Adrenal gland (tissue), 5 donors: ENCODE measurements at regions not wholly inside any gene's neighbourhood (a gene's known extent, or its start where the extent isn't known, plus 50 kb on each side); places are given as distances from the start of the nearest gene placed in this dataset.

ENCODE experiments used
- CTCF ChIP-seq, 6 experiments: fragments of 450-650 bp in 4 of 6; fragments of 200-600 bp in 2 of 6; sonication (generic) in 1 of 6; IDR thresholded peaks; 1 replicate in 5 of 6; 2 replicates in 1 of 6; pipeline versions ENCODE4 v1.5.1 to v1.8.0; 2016 to 2021; ENCODE audit warnings: antibody characterized with exemption in 6 of 6, mild to moderate bottlenecking in 2 of 6, moderate library complexity in 1 of 6
- POLR2A ChIP-seq, 2 donors: fragments of 450-650 bp; IDR thresholded peaks; one replicate each; pipeline ENCODE4 v1.6.1; 2017; ENCODE audit warnings: antibody characterized with exemption in 2 of 2, mild to moderate bottlenecking in 2 of 2, moderate library complexity in 1 of 2
- donor health status: DM: no; HTN: no; CAD: no.

GRCh38 chrX:39729981-39730661, 367.6 kb downstream of the BCOR start:
- TF ChIP-seq CTCF (IDR thresholded peaks at IDR 0.05) (no peak), POLR2A (IDR thresholded peaks at IDR 0.05) (no peak)
